Stimulated activated CD8-positive, alpha-beta memory T cell treated with anti-CD3 and anti-CD28 coated beads, Interleukin-4, amount 100 ng/mL, for 1 hour (primary cell): ENCODE measurements at regions not wholly inside any gene's neighbourhood (a gene's known extent, or its start where the extent isn't known, plus 50 kb on each side); places are given as distances from the start of the nearest gene placed in this dataset.

Experiments used
- DNase-seq, 2 donors: peaks; one replicate each; pipeline ENCODE4 v3.0.0-alpha.2; 2020; ENCODE audit warnings: low read depth in 2 of 2, low spot score in 1 of 2

GRCh38 chr14:98379830-98380229 is 892.2 kb downstream of the BCL11B start:
- no peak for DNase-seq

- no peak for DNase-seq
These were observed 889.3 kb downstream of the BCL11B start for GRCh38 chr14:98382662-98383061.

GRCh38 chr14:98385851-98386250 is 886.1 kb downstream of the BCL11B start:
- no peak for DNase-seq

GRCh38 chr14:98391061-98391460 is 880.9 kb downstream of the BCL11B start:
- DNase-seq, result no peak

GRCh38 chr14:98393527-98393926 is 878.5 kb downstream of the BCL11B start:
- DNase-seq, result no peak

GRCh38 chr14:98404811-98405210 is 867.2 kb downstream of the BCL11B start:
- DNase-seq, result no peak

- no peak for DNase-seq
These were observed 863.9 kb downstream of the BCL11B start for GRCh38 chr14:98408024-98408555.

GRCh38 chr14:98408713-98409112 is 863.3 kb downstream of the BCL11B start:
- DNase-seq, result no peak

- no peak for DNase-seq
These were observed 860.8 kb downstream of the BCL11B start for GRCh38 chr14:98411154-98411553.

- DNase-seq, result no peak
These were observed 859.6 kb downstream of the BCL11B start for GRCh38 chr14:98412431-98412830.

GRCh38 chr14:98415766-98416165 is 856.2 kb downstream of the BCL11B start:
- DNase-seq, result no peak

- no peak for DNase-seq
These were observed 855.0 kb downstream of the BCL11B start for GRCh38 chr14:98417001-98417400.

GRCh38 chr14:98428483-98428994 is 843.5 kb downstream of the BCL11B start:
- DNase-seq, result no peak

- DNase-seq, result no peak
These were observed 838.6 kb downstream of the BCL11B start for GRCh38 chr14:98433436-98433835.

GRCh38 chr14:98437113-98437512 is 834.9 kb downstream of the BCL11B start:
- no peak for DNase-seq

GRCh38 chr14:98444077-98444476 is 827.9 kb downstream of the BCL11B start:
- DNase-seq, result no peak

GRCh38 chr14:98445718-98446117 is 826.3 kb downstream of the BCL11B start:
- no peak for DNase-seq

GRCh38 chr14:98446508-98446907 is 825.5 kb downstream of the BCL11B start:
- DNase-seq, result no peak

GRCh38 chr14:98456231-98456630 is 815.8 kb downstream of the BCL11B start:
- no peak for DNase-seq

GRCh38 chr14:98458702-98459101 is 813.3 kb downstream of the BCL11B start:
- no peak for DNase-seq

GRCh38 chr14:98462908-98463307 is 809.1 kb downstream of the BCL11B start:
- no peak for DNase-seq

- DNase-seq, result no peak
These were observed 805.2 kb downstream of the BCL11B start for GRCh38 chr14:98466807-98467206.

GRCh38 chr14:98470663-98471062 is 801.3 kb downstream of the BCL11B start:
- no peak for DNase-seq

- no peak for DNase-seq
These were observed 797.1 kb downstream of the BCL11B start for GRCh38 chr14:98474900-98475299.
